Esophagus muscularis mucosa (tissue), 4 donors: ENCODE measurements at regions not wholly inside any gene's neighbourhood (a gene's known extent, or its start where the extent isn't known, plus 50 kb on each side); places are given as distances from the start of the nearest gene placed in this dataset.

Source experiments
- EP300 ChIP-seq: sonication (generic); formaldehyde crosslinking; IDR thresholded peaks from one replicate; pipeline ENCODE4 v1.6.1; 2017; ENCODE audit warnings: antibody characterized with exemption
- POLR2A ChIP-seq: fragments of 450-650 bp; IDR thresholded peaks from one replicate; pipeline ENCODE4 v1.6.1; 2017; ENCODE audit warnings: antibody characterized with exemption, moderate library complexity, mild to moderate bottlenecking, low read depth
- POLR2AphosphoS5 ChIP-seq, 2 donors: sonication (generic); formaldehyde crosslinking; IDR thresholded peaks; one replicate each; pipeline ENCODE4 v1.6.1; 2017; ENCODE audit warnings: antibody characterized with exemption in 2 of 2
- TF ChIP-seq, protein P1 (sequence below), 3 experiments: fragments of 200-600 bp in 2 of 3; fragments of 450-650 bp in 1 of 3; sonication (generic) in 2 of 3; IDR thresholded peaks; one replicate each; pipeline ENCODE4 v1.5.1; 2017 to 2019; ENCODE audit warnings: antibody characterized with exemption in 3 of 3, mild to moderate bottlenecking in 2 of 3, moderate library complexity in 1 of 3

DNA sequence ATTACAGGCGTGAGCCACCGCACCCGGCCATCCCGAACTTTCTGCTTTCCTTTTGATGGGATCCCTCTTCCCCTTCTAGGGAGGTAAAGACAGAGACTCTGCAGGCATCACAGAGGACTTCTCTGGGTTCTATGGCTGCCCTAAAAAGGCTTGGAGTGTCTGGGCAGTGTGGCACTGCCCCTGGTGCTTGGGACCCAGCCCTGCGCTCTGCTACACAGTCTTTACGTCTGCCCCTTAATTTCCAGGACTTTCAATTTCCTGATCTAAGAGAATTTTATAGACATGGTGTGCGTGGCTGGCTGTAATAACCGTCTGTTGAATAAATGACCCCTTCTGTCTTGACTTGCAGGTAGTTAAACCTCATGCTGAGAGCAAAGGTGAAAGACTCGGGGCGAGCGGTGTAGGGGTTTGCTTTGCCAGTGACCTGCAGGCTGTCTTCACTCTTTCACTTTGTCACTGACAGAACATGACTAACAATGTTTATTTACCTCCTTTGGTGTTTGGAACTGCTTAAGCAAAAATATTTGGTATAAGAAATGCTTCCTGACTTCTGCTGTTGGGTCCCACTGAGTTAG is 110.9 kb upstream of the MAP1LC3B2 start:
- TF ChIP-seq EP300 (no peak), POLR2A (no peak), POLR2AphosphoS5 (IDR thresholded peaks at IDR 0.05) (no peak)
- TF ChIP-seq, protein P1, sequence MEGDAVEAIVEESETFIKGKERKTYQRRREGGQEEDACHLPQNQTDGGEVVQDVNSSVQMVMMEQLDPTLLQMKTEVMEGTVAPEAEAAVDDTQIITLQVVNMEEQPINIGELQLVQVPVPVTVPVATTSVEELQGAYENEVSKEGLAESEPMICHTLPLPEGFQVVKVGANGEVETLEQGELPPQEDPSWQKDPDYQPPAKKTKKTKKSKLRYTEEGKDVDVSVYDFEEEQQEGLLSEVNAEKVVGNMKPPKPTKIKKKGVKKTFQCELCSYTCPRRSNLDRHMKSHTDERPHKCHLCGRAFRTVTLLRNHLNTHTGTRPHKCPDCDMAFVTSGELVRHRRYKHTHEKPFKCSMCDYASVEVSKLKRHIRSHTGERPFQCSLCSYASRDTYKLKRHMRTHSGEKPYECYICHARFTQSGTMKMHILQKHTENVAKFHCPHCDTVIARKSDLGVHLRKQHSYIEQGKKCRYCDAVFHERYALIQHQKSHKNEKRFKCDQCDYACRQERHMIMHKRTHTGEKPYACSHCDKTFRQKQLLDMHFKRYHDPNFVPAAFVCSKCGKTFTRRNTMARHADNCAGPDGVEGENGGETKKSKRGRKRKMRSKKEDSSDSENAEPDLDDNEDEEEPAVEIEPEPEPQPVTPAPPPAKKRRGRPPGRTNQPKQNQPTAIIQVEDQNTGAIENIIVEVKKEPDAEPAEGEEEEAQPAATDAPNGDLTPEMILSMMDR (IDR thresholded peaks at IDR 0.05) = no peak
